Ramos (cell line): ENCODE measurements at regions not wholly inside any gene's neighbourhood (a gene's known extent, or its start where the extent isn't known, plus 50 kb on each side); places are given as distances from the start of the nearest gene placed in this dataset.
"Not testable (repeated sequence)": the region's sequence is repeated elsewhere in the genome, so short reads cannot be mapped to it uniquely, and the experiment has no call there.

Source experiments
- in situ Hi-C: fragments of 300-500 bp; cut with MboI; formaldehyde crosslinking; loops from one replicate; pipeline ENCODE4 v1.14.3; 2022; ENCODE audit warnings: low sequenced_read_pairs; ENCODE audit not compliant: unreplicated experiment

DNA sequence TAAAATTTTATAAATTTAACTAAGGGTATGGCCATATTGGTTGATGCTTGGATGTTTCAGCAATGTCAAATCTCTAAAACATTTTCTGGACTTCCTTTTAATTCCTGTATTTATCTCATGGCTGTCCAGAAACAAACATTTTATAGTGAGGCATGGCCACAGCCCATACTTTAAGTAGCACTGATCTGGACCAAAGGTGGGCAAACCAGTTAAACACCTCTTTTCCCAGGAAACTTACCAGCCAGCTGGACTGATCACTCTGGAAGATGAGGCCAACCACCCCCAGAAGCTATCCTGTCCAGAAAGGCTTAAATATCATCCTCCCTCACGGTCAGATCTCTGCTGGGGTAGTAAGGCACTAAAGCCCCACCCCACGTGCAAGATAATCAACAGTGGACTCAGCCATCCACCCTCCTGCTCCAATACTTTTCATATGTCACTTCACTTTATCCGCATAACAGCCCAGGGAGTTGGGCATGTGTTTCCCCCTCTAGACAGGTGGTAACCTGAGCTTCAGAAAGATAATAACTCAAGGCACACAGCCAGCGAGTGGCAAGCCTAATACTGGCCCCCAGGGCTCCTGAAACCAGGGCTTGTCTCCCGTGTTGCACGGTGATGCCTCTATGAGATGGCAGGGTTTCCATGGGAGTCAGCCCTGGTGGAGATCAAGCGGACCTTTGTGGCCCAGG is 120.5 kb upstream of the NGF start:
- in situ Hi-C loops, result no loop called here

DNA sequence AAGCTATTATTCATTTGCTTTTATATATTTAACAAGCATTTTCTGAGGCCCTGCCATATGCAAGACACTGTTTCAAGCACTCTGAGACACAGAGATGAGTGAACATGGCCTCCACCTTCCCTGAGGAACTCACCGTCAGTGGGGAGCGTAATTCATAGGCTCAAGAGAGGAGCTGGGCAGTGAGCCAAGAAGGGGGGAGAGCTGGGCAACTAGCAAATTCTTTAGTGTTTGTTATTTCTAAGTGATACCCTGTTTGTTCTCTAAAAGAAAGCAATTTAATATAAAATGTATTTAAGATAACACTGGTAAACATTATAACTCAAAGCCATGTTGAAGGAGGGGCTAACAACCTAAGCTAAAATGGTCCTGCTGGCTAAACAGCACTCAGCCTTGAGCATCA is 119.2 kb upstream of the NGF start:
- in situ Hi-C loops, result no loop called here

DNA sequence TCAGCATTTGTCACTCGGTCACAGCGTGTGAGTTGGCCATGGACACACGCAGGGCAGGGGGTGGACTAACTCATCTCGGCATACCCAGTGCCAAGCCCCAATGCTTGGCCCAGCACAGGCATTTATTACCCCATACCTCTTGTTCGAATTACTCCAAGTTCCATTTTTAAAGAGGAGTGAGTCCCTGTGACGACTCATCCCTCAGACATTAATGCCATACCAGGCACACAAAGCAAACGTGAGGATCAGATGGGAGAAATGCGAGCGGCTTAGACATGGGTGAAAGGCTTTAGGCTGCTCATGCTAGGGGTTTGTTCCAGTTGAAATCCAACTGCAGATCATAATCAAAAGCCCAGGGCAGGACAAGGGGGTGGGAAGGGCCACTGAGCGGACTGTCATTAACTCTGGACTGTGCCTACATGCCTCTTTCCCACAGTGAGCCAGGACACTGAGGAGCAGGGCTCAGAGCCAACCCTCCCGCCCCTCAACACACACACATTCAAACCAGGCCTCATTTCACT is 118.5 kb upstream of the NGF start:
- in situ Hi-C loops, result no loop called here

DNA sequence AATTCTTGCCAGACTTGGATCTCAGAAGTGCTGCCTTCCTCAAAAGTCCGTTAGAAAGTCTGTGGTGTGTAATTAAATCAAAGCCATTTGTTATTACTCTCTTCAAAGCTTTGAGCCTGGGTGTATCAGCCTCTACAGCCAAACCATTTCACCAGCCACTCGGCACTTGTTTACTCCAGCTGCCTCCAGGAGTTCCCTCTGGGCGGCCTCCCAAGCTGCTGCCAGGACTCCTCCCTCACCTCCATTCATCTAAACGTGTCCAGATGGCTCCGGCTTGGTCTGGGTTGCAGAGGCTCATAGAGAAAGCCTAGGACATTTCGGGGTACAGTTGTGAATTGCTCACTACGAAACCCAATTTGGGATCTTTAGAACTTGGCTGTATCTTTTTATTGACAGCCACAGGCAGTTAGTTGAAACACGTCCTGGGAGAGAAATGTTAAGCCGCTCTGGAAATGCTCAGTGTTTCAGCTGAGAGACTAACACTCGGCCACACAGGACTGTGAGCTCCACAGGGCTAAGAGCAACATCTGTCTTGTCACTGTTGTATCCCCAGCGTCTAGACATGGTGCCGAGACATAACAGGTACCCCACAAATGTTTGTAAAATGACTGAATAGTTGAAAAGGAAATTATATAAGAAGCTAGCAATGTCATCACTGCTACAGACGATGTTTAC is 116.9 kb upstream of the NGF start:
- in situ Hi-C loops, result no loop called here

DNA sequence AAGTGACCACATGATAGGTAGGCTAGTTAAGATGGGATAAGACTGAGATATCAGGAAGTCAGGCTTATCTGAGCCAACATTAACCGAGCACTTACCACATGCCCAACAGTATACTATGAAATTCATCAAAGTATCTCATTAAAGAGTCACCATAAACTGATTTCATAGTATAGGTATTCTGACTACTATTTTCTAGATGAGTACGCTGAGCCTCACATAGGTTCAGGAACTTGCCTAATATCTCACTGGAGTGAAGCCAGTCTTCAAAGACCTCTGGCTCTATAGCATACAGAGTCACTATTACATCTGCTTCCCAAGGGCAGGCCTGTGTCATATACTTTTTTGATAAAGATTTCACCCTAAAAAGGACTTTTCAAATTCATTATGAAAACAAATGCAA is 115.6 kb upstream of the NGF start:
- in situ Hi-C loops, result no loop called here

DNA sequence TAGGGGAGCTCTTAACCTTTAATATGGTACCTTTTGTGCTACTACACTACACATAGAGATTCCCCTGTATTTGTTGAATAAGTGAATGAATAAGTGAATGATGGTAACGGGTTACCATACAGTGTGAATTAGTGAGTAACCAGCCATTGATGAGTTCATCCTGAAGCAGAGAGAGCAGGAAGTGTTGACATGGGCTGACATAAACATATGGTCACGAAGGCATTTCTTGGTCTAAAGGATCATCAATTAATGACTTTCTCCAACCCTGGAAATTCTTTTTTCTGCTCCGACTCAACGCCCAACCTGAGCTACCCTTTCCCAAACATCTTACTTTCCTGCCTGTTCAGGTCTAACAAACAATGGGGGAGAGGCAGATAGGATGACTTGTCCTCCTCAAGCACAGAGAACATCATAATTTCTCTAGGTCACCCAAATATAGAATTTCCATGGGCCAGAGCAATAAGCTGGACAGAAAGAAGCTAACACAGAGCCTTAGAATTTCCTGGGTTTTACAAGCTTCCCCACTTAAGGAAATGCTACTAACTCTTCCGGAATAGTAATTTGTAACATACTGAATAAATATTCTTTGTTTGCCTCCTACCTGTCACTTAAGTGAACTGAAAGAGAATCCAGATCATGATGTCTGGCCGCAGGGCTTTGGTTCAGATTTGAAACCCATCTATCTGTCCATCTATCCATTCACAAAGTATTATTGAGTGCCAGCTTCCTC is 114.7 kb upstream of the NGF start:
- in situ Hi-C loops, result no loop called here

GRCh38 chr1:115450501-115451040 is 112.5 kb upstream of the NGF start:
- in situ Hi-C loops, result no loop called here

- in situ Hi-C loops, result no loop called here
Measured at GRCh38 chr1:115448282-115449044, 110.4 kb upstream of the NGF start.

DNA sequence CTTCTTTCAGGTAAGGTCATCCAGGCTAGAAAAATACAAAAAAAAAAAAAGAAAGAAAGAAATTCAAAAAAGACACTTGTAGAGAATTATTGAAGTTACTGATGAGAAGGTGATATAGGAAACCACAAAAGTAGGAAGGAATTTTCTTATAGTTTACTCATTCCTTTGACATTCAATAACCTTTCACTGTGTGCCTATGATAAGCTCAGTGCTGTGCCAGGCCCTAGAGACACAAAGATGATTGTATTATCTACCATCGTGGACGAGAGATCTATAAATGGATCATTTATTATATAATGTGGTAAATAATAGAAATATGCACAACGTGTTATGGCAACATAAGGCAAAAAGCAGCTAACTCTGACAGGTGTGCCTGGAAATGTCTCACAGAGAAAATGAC is 109.6 kb upstream of the NGF start:
- in situ Hi-C loops, result no loop called here

DNA sequence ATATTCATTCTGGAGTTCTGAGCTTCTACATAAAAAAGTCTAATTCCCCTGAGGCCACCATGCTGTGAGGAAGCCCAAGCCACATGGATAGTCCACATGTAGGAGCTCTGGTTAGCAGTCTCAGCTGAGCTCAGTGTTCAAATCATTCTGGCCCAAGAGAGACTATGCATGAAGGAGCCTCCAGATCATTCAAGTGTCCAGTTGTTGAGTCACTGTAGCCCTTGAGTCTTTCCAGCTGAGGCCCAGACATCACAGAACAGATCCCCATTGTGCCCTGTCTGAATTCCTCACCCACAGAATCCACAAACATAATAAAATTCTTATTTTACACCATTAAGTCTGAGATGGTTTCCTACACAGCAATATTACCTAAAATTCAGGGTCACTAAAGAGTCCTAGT is 107.0 kb upstream of the NGF start:
- in situ Hi-C loops, result no loop called here

DNA sequence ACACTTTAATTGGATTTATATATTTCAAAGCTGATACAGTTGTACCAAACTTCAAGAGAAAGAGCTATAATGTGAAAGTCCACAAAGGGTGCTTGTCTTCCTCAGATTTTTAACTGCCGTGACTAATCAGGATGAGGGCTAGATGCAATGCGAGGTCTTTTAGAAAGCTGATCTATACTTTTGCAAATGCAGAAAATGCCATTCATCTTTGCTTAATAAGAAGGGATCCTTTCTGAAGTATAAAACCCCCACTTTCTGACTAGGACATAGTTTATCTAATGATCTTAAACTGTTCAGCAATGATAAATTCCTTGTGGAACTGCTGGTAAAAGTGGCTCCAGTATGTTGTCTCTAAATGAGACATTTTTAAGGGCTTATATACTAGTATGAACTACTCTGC is 102.7 kb upstream of the NGF start:
- in situ Hi-C loops, result no loop called here

- in situ Hi-C loops, result not testable (repeated sequence)
Measured at GRCh38 chr1:115439520-115439919, 101.5 kb upstream of the NGF start.

GRCh38 chr1:115437196-115437595 is 99.1 kb upstream of the NGF start:
- in situ Hi-C loops, result no loop called here

DNA sequence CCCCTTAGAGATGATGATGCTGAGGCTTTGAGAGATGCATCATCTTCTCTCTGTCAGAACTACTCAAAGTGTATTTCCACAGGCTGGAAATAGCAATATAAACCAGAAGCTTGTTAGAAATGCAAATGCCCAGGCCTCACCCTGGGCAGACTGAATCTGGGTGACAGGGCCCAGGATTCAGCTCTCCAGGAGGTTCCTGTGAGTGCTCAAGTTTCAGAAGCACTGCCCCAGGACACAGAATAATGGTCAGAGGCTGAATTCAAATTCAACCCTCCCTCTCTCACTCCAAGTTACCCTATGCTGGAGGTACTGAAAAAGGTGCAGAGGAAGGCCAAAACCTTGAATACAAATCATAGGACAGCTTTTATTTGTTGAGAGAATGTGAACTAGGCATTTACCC is 98.5 kb upstream of the NGF start:
- in situ Hi-C loops, result no loop called here

DNA sequence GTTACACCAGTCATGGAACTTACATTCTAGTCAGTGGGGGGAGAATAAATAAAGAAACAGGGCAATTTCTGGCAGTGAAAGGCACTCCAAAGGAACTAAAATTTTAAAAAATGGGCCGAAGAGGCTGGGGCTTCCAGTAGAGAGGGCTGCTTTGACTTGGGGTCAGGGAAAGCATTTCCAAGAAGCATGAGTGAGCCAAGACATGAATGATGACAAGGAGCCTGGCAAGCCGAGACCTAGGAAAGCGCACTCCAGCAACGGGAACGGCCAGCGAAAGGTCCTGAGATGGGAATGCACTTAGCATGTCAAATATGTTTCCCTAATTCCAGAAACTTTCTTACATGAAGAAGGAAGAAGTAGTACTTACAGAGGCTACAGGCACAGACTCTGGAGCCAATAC is 95.4 kb upstream of the NGF start:
- in situ Hi-C loops, result no loop called here

- in situ Hi-C loops, result no loop called here
Measured at GRCh38 chr1:115432061-115432460, 94.0 kb upstream of the NGF start.

DNA sequence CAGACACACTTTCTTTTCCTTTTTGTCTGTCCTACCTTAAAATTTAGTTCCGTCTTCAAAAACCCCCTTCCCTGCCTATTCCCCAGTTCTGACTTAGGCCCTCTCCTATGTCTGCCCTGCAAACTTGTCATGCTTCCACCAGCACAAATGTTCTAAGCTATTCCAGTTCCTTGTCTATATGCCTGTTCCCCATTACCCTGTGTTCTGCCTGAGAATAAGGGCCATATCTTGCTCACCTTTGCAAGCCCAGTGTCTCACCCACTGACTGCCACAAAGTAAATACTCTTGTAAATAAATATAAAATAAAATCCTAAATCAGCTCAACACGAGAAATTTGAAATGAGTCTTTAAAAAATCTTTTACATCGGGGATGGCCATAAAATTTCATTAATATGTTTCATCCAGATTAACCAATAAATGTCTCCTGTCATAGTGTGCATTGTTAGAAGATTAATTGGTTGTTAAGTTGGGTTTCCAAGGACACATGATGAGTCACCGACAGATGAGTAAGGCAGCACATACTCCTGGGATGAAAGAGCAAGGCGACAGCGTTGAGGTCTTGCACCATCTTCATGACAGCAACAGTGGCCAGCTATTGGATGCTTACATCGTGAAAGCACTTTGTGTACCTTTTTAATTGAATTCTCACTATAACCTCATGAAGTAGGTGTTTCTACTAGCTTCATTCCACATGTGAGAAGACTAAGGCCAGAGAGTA is 92.6 kb upstream of the NGF start:
- in situ Hi-C loops, result no loop called here

DNA sequence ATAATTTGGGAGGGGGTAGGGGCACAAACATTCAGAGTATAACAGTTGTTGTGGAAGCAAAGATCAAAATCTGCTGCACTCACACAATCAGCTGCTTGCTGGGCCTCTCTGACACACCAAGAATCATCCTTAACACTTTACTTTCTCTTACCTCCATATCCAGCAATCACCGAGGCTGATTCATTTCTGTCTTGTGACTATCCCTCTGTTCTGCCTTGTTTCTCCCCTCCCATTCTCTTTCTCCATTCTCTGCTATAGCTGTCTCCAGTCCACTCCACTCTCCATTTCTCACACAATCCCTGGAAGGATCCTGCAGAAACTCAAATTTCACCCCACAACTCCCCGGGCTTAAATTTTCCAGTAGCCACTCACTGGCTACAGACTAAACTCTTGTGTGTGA is 91.8 kb upstream of the NGF start:
- in situ Hi-C loops, result no loop called here

DNA sequence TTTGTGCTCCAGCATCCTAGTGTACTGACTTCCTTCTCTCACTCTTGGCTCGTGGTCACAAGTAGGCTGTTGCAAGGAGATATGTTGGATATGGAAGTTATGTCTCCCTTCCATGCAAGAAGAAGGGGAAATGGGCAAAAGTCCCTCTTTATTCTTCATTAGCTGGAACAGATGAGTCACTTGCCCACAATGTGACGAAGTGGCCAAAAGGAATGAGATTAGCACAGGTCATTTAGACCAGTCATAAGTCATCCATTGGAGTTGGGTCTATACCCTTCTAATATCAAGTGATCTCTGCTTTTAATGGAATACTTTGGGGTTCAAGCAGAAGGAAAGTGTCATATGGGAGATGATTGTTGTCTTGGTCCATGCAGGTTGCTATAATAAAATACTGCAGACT is 91.2 kb upstream of the NGF start:
- in situ Hi-C loops, result no loop called here

DNA sequence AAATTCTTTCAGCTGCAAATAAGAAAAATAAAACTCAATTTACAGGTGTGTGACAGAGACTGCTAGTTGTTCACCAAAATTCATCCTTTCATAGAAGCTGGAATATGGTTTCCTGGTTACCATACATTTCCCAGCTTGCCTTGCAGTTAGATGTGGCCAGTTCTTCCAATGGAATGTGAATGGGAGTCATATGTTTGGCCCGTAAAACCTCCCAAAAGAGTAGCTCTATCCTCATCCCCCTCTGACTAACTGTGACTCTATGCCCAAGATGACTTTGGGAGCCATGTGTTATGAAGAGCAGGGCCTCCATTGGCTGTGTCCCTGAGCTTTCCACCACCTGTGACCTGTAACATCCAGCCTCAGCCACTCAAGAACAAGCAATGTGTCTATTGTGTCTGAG is 90.6 kb upstream of the NGF start:
- in situ Hi-C loops, result no loop called here
